Gastrocnemius medialis (tissue), 4 donors: ENCODE measurements at regions not wholly inside any gene's neighbourhood (a gene's known extent, or its start where the extent isn't known, plus 50 kb on each side); places are given as distances from the start of the nearest gene placed in this dataset.

Experiments used
- POLR2A ChIP-seq, 2 donors: fragments of 450-650 bp; IDR thresholded peaks; one replicate each; pipeline ENCODE4 v1.6.1; 2017; ENCODE audit warnings: antibody characterized with exemption in 2 of 2, mild to moderate bottlenecking in 2 of 2, moderate library complexity in 2 of 2
- TF ChIP-seq, protein P1 (sequence below), 5 experiments: fragments of 450-650 bp in 3 of 5; fragments of 200-600 bp in 2 of 5; sonication (generic) in 2 of 5; IDR thresholded peaks in 4 of 5; conservative IDR thresholded peaks in 1 of 5; 1 replicate in 4 of 5; 2 replicates in 1 of 5; pipeline ENCODE4 v1.5.1; 2016 to 2019; ENCODE audit warnings: antibody characterized with exemption in 5 of 5, mild to moderate bottlenecking in 3 of 5, moderate library complexity in 3 of 5

DNA sequence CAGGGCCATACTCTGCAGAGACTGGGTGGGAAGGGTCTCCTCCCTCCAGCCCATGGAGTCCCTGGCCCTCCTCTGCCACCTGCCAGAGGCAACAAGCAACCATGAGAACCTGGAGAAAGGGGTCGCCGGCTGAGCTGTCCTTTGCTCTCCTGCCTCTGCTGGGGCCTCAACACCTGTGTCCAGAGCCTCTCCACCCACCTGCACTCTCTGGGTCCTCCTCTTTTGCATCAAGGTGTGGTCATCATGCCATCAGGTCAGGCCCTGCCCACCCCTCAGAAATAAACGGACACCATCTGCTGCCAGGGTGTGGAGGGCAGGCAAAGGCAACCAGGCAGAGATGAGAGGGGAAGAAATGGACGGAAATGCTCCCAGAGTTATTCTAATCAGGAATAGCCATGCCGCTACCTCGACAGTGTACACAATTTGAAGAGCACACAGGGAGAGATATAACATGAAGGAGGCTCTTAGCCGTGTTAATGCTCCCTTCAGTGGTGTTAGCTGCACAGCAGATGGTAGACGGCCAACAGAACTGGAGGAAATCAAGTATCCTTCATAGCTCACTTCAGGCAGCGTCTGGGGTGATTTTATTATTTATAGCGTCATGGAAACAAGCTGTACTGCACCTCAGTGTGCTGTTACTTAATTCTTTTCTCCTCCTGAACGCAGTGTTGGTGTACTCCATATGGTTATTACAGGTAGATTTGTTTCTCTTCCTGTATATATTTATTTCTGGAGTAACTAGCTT lies 247.9 kb downstream of the TSN start:
- TF ChIP-seq, protein P1, sequence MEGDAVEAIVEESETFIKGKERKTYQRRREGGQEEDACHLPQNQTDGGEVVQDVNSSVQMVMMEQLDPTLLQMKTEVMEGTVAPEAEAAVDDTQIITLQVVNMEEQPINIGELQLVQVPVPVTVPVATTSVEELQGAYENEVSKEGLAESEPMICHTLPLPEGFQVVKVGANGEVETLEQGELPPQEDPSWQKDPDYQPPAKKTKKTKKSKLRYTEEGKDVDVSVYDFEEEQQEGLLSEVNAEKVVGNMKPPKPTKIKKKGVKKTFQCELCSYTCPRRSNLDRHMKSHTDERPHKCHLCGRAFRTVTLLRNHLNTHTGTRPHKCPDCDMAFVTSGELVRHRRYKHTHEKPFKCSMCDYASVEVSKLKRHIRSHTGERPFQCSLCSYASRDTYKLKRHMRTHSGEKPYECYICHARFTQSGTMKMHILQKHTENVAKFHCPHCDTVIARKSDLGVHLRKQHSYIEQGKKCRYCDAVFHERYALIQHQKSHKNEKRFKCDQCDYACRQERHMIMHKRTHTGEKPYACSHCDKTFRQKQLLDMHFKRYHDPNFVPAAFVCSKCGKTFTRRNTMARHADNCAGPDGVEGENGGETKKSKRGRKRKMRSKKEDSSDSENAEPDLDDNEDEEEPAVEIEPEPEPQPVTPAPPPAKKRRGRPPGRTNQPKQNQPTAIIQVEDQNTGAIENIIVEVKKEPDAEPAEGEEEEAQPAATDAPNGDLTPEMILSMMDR (IDR thresholded peaks at IDR 0.05 in 4 of 5, conservative IDR thresholded peaks at IDR 0.05 in 1 of 5): no peak
- TF ChIP-seq POLR2A (IDR thresholded peaks at IDR 0.05): no peak
